ENCODE measurements at regions not wholly inside any gene's neighbourhood (a gene's known extent, or its start where the extent isn't known, plus 50 kb on each side); places are given as distances from the start of the nearest gene placed in this dataset.

DNA sequence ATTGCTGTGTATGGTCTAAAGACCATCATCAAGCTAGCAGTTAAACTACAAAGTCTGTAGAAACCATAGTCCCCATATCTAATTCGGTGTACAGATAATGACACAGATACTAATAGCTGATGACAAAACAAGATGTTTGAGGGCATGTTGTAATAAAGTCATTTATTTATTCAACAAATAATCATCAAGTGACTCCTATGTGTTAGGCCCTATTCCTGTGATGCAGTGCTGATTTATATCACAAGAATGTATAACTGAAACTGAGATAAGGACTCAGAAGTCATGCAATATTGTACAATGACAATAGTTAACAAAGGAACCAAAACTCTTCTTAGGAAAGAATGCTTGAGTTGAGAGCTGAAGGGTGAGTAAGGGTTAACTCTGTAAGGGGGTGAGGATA is 315.0 kb upstream of the NR3C2 start:
- ATAC-seq: no peak
- no peak for TF ChIP-seq BACH2 (CRISPR knock-in tag; IDR thresholded peaks at IDR 0.05; ENCODE audit: borderline replicate concordance)
- no peak for TF ChIP-seq ZFP30 (CRISPR knock-in tag; IDR thresholded peaks at IDR 0.05)
- TF ChIP-seq, protein P1, sequence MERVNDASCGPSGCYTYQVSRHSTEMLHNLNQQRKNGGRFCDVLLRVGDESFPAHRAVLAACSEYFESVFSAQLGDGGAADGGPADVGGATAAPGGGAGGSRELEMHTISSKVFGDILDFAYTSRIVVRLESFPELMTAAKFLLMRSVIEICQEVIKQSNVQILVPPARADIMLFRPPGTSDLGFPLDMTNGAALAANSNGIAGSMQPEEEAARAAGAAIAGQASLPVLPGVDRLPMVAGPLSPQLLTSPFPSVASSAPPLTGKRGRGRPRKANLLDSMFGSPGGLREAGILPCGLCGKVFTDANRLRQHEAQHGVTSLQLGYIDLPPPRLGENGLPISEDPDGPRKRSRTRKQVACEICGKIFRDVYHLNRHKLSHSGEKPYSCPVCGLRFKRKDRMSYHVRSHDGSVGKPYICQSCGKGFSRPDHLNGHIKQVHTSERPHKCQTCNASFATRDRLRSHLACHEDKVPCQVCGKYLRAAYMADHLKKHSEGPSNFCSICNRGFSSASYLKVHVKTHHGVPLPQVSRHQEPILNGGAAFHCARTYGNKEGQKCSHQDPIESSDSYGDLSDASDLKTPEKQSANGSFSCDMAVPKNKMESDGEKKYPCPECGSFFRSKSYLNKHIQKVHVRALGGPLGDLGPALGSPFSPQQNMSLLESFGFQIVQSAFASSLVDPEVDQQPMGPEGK (CRISPR knock-in tag; IDR thresholded peaks at IDR 0.05; ENCODE audit: borderline replicate concordance): no peak
- TF ChIP-seq, protein P2, sequence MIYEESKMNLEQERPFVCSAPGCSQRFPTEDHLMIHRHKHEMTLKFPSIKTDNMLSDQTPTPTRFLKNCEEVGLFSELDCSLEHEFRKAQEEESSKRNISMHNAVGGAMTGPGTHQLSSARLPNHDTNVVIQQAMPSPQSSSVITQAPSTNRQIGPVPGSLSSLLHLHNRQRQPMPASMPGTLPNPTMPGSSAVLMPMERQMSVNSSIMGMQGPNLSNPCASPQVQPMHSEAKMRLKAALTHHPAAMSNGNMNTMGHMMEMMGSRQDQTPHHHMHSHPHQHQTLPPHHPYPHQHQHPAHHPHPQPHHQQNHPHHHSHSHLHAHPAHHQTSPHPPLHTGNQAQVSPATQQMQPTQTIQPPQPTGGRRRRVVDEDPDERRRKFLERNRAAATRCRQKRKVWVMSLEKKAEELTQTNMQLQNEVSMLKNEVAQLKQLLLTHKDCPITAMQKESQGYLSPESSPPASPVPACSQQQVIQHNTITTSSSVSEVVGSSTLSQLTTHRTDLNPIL (CRISPR knock-in tag; IDR thresholded peaks at IDR 0.05; ENCODE audit: low read depth): no peak
- no peak for TF ChIP-seq CSDC2 (CRISPR knock-in tag; IDR thresholded peaks at IDR 0.05)
- TF ChIP-seq ZC3H10 (CRISPR knock-in tag; IDR thresholded peaks at IDR 0.05): no peak
- no peak for TF ChIP-seq ZNF565 (CRISPR knock-in tag; conservative IDR thresholded peaks at IDR 0.05; ENCODE audit: low read depth)
- TF ChIP-seq PPARA (CRISPR knock-in tag; IDR thresholded peaks at IDR 0.05; ENCODE audit: borderline replicate concordance): no peak
- TF ChIP-seq SNAI2 (CRISPR knock-in tag; IDR thresholded peaks at IDR 0.05): no peak
- TF ChIP-seq ESRRG (CRISPR knock-in tag; IDR thresholded peaks at IDR 0.05): no peak
- TF ChIP-seq ZNF70 (CRISPR knock-in tag; IDR thresholded peaks at IDR 0.05): no peak
- no peak for TF ChIP-seq ISL1 (CRISPR knock-in tag; IDR thresholded peaks at IDR 0.05)
- no peak for TF ChIP-seq ZFP3 (CRISPR knock-in tag; IDR thresholded peaks at IDR 0.05)
- no peak for TF ChIP-seq OSR1 (CRISPR knock-in tag; IDR thresholded peaks at IDR 0.05)
- no peak for TF ChIP-seq GLIS3 (CRISPR knock-in tag; IDR thresholded peaks at IDR 0.05)
- no peak for TF ChIP-seq ZNF8 (CRISPR knock-in tag; IDR thresholded peaks at IDR 0.05)
- no peak for TF ChIP-seq RARB (CRISPR knock-in tag; IDR thresholded peaks at IDR 0.05)

DNA sequence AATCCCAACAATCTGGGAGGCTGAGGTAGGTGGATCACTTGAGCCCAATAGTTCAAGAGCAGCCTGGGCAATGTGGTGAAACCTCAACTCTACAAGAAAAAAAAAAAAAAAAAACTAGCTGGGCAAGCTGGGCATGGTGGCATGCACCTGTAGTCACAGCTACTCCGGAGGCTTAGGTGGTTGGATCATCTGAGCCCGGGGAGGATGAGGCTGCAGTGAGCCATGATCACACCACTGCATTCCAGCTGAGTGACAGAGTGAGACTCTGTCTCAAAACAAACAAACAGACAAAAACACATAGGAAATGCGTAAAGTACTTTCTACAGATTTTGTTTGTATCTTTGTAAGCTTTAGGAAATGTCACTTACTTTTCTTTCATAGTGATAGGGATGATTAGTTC is 307.2 kb upstream of the NR3C2 start:
- no peak for TF ChIP-seq ZFP30 (CRISPR knock-in tag; IDR thresholded peaks at IDR 0.05)
- TF ChIP-seq, protein P3, sequence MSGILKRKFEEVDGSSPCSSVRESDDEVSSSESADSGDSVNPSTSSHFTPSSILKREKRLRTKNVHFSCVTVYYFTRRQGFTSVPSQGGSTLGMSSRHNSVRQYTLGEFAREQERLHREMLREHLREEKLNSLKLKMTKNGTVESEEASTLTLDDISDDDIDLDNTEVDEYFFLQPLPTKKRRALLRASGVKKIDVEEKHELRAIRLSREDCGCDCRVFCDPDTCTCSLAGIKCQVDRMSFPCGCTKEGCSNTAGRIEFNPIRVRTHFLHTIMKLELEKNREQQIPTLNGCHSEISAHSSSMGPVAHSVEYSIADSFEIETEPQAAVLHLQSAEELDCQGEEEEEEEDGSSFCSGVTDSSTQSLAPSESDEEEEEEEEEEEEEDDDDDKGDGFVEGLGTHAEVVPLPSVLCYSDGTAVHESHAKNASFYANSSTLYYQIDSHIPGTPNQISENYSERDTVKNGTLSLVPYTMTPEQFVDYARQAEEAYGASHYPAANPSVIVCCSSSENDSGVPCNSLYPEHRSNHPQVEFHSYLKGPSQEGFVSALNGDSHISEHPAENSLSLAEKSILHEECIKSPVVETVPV (CRISPR knock-in tag; IDR thresholded peaks at IDR 0.05): no peak
- TF ChIP-seq CSDC2 (CRISPR knock-in tag; IDR thresholded peaks at IDR 0.05): no peak
- TF ChIP-seq, protein P1 (CRISPR knock-in tag; IDR thresholded peaks at IDR 0.05; ENCODE audit: borderline replicate concordance): no peak
- no peak for TF ChIP-seq ZNF8 (CRISPR knock-in tag; IDR thresholded peaks at IDR 0.05)
- no peak for TF ChIP-seq GLIS3 (CRISPR knock-in tag; IDR thresholded peaks at IDR 0.05)
- no peak for TF ChIP-seq BACH2 (CRISPR knock-in tag; IDR thresholded peaks at IDR 0.05; ENCODE audit: borderline replicate concordance)
- no peak for TF ChIP-seq ESRRG (CRISPR knock-in tag; IDR thresholded peaks at IDR 0.05)
- TF ChIP-seq ZFP3 (CRISPR knock-in tag; IDR thresholded peaks at IDR 0.05): no peak
- no peak for TF ChIP-seq TCF4 (CRISPR knock-in tag; IDR thresholded peaks at IDR 0.05; ENCODE audit: borderline replicate concordance)
- TF ChIP-seq OSR1 (CRISPR knock-in tag; IDR thresholded peaks at IDR 0.05): no peak
- no peak for TF ChIP-seq ARNTL (CRISPR knock-in tag; IDR thresholded peaks at IDR 0.05; ENCODE audit: borderline replicate concordance, low read depth)
- no peak for TF ChIP-seq TOX (CRISPR knock-in tag; IDR thresholded peaks at IDR 0.05; ENCODE audit: borderline replicate concordance)
- no peak for TF ChIP-seq SNAI2 (CRISPR knock-in tag; IDR thresholded peaks at IDR 0.05)
- TF ChIP-seq, protein P4, sequence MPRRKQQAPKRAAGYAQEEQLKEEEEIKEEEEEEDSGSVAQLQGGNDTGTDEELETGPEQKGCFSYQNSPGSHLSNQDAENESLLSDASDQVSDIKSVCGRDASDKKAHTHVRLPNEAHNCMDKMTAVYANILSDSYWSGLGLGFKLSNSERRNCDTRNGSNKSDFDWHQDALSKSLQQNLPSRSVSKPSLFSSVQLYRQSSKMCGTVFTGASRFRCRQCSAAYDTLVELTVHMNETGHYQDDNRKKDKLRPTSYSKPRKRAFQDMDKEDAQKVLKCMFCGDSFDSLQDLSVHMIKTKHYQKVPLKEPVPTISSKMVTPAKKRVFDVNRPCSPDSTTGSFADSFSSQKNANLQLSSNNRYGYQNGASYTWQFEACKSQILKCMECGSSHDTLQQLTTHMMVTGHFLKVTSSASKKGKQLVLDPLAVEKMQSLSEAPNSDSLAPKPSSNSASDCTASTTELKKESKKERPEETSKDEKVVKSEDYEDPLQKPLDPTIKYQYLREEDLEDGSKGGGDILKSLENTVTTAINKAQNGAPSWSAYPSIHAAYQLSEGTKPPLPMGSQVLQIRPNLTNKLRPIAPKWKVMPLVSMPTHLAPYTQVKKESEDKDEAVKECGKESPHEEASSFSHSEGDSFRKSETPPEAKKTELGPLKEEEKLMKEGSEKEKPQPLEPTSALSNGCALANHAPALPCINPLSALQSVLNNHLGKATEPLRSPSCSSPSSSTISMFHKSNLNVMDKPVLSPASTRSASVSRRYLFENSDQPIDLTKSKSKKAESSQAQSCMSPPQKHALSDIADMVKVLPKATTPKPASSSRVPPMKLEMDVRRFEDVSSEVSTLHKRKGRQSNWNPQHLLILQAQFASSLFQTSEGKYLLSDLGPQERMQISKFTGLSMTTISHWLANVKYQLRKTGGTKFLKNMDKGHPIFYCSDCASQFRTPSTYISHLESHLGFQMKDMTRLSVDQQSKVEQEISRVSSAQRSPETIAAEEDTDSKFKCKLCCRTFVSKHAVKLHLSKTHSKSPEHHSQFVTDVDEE (CRISPR knock-in tag; IDR thresholded peaks at IDR 0.05): no peak
- no peak for TF ChIP-seq ZC3H10 (CRISPR knock-in tag; IDR thresholded peaks at IDR 0.05)
- ATAC-seq: no peak
